ENCODE measurements at regions not wholly inside any gene's neighbourhood (a gene's known extent, or its start where the extent isn't known, plus 50 kb on each side); places are given as distances from the start of the nearest gene placed in this dataset.

DNA sequence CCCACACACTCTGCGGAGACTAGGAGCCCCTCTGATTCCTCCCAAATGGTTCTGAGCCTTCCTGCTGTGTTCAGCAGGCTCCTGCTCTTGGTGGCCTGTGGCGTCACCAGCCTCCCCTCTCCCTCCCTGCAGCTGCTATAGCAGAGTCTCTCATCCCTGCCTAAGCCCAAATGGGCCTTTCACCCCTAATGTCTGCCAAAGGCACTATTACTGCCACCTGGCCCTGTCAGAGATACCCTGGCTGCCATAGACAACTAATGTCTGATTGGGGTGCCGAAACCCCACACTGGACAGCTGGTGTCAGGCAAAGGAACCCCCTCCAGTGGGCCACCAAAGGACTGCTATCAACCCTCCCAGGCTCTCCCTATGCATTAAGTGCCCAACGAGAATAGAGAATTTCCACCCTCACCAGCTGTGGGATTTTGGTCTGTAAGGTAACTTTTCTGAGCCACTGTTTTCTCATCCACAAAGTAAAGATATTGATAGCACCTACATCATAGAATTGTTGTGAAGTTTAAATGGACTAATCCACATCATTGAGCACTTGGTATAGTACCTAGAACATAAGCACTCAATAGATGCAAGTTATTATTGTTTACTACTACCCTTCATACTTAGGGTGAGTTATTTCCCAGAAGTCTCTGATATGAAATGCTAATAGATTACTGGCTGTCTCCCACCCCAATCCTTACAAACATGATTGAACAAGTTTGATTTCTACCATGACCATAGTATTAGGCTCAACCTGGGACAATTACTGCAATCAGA, 421.3 kb downstream of the MID1IP1 start:
- Histone ChIP-seq H3K4me1 (ENCODE audit: control insufficient read depth, extremely low read depth, insufficient read depth, low read length) (no peaks in the 10 kb centered on the region), H3K9ac (ENCODE audit: control insufficient read depth, extremely low read depth, insufficient read depth, low read length) (no peak overlapping the region), H3K36me3 (ENCODE audit: control insufficient read depth in 2 of 2, extremely low read depth in 1 of 2, insufficient read depth in 2 of 2, low read length in 2 of 2) (no peaks in the 10 kb centered on the region), H2AFZ (ENCODE audit: control insufficient read depth, low read length) (no peak overlapping the region), H3K27me3 (ENCODE audit: control insufficient read depth, extremely low read depth, insufficient read depth, low read length) (no peaks in the 10 kb centered on the region), H4K20me1 (ENCODE audit: control insufficient read depth, extremely low read depth, insufficient read depth, low read length) (no peaks in the 10 kb centered on the region), H3K79me2 (ENCODE audit: control insufficient read depth, insufficient read depth, low read length) (no peaks in the 10 kb centered on the region), H3K9me3 (ENCODE audit: control insufficient read depth, low read depth, low read length) (no peaks in the 10 kb centered on the region), H3K27ac (ENCODE audit: control insufficient read depth, insufficient read depth, low read length) (no peak overlapping the region), H3K4me3 (ENCODE audit: control insufficient read depth in 2 of 3, extremely low read depth in 1 of 3, insufficient read depth in 2 of 3, low read depth in 1 of 3, low read length in 3 of 3) (no peak overlapping the region), H3K4me2 (ENCODE audit: control insufficient read depth, extremely low read depth, insufficient read depth, low read depth, low read length) (no peak overlapping the region), H3K9me1 (ENCODE audit: control insufficient read depth, extremely low read depth, insufficient read depth, low read length) (no peaks in the 10 kb centered on the region)
- FAIRE-seq (no peak), DNase-seq (ENCODE audit: low read depth, low spot score) (no peak)
- dilution Hi-C loops (cut with MboI; ENCODE audit: extremely low pct_ligation_motif_present, low sequenced_read_pairs), result no loop called here
- TF ChIP-seq, protein P1, sequence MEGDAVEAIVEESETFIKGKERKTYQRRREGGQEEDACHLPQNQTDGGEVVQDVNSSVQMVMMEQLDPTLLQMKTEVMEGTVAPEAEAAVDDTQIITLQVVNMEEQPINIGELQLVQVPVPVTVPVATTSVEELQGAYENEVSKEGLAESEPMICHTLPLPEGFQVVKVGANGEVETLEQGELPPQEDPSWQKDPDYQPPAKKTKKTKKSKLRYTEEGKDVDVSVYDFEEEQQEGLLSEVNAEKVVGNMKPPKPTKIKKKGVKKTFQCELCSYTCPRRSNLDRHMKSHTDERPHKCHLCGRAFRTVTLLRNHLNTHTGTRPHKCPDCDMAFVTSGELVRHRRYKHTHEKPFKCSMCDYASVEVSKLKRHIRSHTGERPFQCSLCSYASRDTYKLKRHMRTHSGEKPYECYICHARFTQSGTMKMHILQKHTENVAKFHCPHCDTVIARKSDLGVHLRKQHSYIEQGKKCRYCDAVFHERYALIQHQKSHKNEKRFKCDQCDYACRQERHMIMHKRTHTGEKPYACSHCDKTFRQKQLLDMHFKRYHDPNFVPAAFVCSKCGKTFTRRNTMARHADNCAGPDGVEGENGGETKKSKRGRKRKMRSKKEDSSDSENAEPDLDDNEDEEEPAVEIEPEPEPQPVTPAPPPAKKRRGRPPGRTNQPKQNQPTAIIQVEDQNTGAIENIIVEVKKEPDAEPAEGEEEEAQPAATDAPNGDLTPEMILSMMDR (optimal IDR thresholded peaks at IDR 0.05 in 1 of 3, IDR thresholded peaks at IDR 0.05 in 1 of 3, conservative IDR thresholded peaks at IDR 0.05 in 1 of 3; ENCODE audit: extremely low read depth in 1 of 3, insufficient read depth in 2 of 3, low read length in 3 of 3), result no peak
- TF ChIP-seq EZH2 (IDR thresholded peaks at IDR 0.05; ENCODE audit: low read length), result no peak

DNA sequence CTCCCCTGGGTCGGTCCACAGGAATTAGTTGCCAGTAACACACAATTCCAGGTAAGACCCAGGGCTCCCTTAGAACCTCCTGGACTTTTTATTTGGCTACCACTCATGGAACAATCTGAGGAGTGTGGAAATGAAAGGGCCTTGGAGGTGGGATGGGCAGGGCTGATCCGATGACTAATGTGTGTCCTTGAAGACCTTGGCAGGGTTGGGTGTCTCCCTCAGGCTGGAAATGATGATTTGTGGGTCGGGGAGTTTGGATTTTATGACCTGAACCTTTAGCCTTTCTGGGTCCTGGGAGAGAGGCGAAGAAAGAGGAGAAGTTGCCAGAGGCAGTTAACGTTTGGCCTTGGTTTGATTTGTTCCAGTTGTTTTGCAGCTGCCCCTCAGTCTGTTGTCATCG, 425.0 kb downstream of the MID1IP1 start:
- no peak for FAIRE-seq
- Histone ChIP-seq H3K4me2 (ENCODE audit: control insufficient read depth, extremely low read depth, insufficient read depth, low read depth, low read length) (no peak overlapping the region), H3K4me1 (ENCODE audit: control insufficient read depth, extremely low read depth, insufficient read depth, low read length) (no peaks in the 10 kb centered on the region), H3K4me3 (ENCODE audit: control insufficient read depth in 2 of 3, extremely low read depth in 1 of 3, insufficient read depth in 2 of 3, low read depth in 1 of 3, low read length in 3 of 3) (no peak overlapping the region), H3K27ac (ENCODE audit: control insufficient read depth, insufficient read depth, low read length) (no peak overlapping the region), H3K9me1 (ENCODE audit: control insufficient read depth, extremely low read depth, insufficient read depth, low read length) (no peaks in the 10 kb centered on the region), H3K79me2 (ENCODE audit: control insufficient read depth, insufficient read depth, low read length) (no peaks in the 10 kb centered on the region), H4K20me1 (ENCODE audit: control insufficient read depth, extremely low read depth, insufficient read depth, low read length) (no peaks in the 10 kb centered on the region), H3K36me3 (ENCODE audit: control insufficient read depth in 2 of 2, extremely low read depth in 1 of 2, insufficient read depth in 2 of 2, low read length in 2 of 2) (no peaks in the 10 kb centered on the region), H3K27me3 (ENCODE audit: control insufficient read depth, extremely low read depth, insufficient read depth, low read length) (no peaks in the 10 kb centered on the region), H3K9me3 (ENCODE audit: control insufficient read depth, low read depth, low read length) (no peaks in the 10 kb centered on the region), H2AFZ (ENCODE audit: control insufficient read depth, low read length) (no peak overlapping the region), H3K9ac (ENCODE audit: control insufficient read depth, extremely low read depth, insufficient read depth, low read length) (no peak overlapping the region)
- TF ChIP-seq, protein P1 (optimal IDR thresholded peaks at IDR 0.05 in 1 of 3, IDR thresholded peaks at IDR 0.05 in 1 of 3, conservative IDR thresholded peaks at IDR 0.05 in 1 of 3; ENCODE audit: extremely low read depth in 1 of 3, insufficient read depth in 2 of 3, low read length in 3 of 3), result no peak
- no peak for TF ChIP-seq EZH2 (IDR thresholded peaks at IDR 0.05; ENCODE audit: low read length)
- no peak for DNase-seq (ENCODE audit: low read depth, low spot score)
- dilution Hi-C loops (cut with MboI; ENCODE audit: extremely low pct_ligation_motif_present, low sequenced_read_pairs), result no loop called here

Measured in keratinocyte (primary cell).